HG03457 (cell line): ENCODE measurements at regions not wholly inside any gene's neighbourhood (a gene's known extent, or its start where the extent isn't known, plus 50 kb on each side); places are given as distances from the start of the nearest gene placed in this dataset.

Experiments
- ATAC-seq: cut with Tn5 transposase; IDR thresholded peaks from one replicate; pipeline ENCODE4 v1.9.1; 2021; ENCODE audit warnings: moderate number of reproducible peaks; ENCODE audit not compliant: unreplicated experiment

- no peak for ATAC-seq
Measured at GRCh38 chr12:78759367-78759766, 105.2 kb upstream of the SYT1 start.

- no peak for ATAC-seq
Measured at GRCh38 chr12:78760906-78761305, 103.7 kb upstream of the SYT1 start.

- ATAC-seq: no peak
Measured at GRCh38 chr12:78764913-78765312, 99.7 kb upstream of the SYT1 start.

- ATAC-seq: no peak
Measured at GRCh38 chr12:78767264-78767981, 97.2 kb upstream of the SYT1 start.

GRCh38 chr12:78778339-78778738 is 86.2 kb upstream of the SYT1 start:
- ATAC-seq: no peak

- no peak for ATAC-seq
Measured at GRCh38 chr12:78787576-78787975, 77.0 kb upstream of the SYT1 start.

GRCh38 chr12:78790148-78790547 is 74.4 kb upstream of the SYT1 start:
- ATAC-seq: no peak

- ATAC-seq: no peak
Measured at GRCh38 chr12:78792052-78792698, 72.4 kb upstream of the SYT1 start.

- ATAC-seq: no peak
Measured at GRCh38 chr12:78793491-78793890, 71.1 kb upstream of the SYT1 start.

GRCh38 chr12:78793982-78794381 is 70.6 kb upstream of the SYT1 start:
- ATAC-seq: no peak

GRCh38 chr12:78795934-78796445 is 68.6 kb upstream of the SYT1 start:
- no peak for ATAC-seq

- ATAC-seq: no peak
Measured at GRCh38 chr12:78797196-78797931, 67.2 kb upstream of the SYT1 start.

GRCh38 chr12:78799649-78800048 is 64.9 kb upstream of the SYT1 start:
- ATAC-seq: no peak

GRCh38 chr12:78802593-78802992 is 62.0 kb upstream of the SYT1 start:
- ATAC-seq: no peak

GRCh38 chr12:78804262-78804661 is 60.3 kb upstream of the SYT1 start:
- no peak for ATAC-seq
